CD4-positive, alpha-beta T cell treated with Interferon alpha-2 for 1 hour (primary cell): ENCODE measurements at regions not wholly inside any gene's neighbourhood (a gene's known extent, or its start where the extent isn't known, plus 50 kb on each side); places are given as distances from the start of the nearest gene placed in this dataset.
"Not testable (repeated sequence)": the region's sequence is repeated elsewhere in the genome, so short reads cannot be mapped to it uniquely, and the experiment has no call there.

Experiments
- DNase-seq, 2 donors: peaks; one replicate each; pipeline ENCODE4 v3.0.0-alpha.2; 2020 to 2022

DNA sequence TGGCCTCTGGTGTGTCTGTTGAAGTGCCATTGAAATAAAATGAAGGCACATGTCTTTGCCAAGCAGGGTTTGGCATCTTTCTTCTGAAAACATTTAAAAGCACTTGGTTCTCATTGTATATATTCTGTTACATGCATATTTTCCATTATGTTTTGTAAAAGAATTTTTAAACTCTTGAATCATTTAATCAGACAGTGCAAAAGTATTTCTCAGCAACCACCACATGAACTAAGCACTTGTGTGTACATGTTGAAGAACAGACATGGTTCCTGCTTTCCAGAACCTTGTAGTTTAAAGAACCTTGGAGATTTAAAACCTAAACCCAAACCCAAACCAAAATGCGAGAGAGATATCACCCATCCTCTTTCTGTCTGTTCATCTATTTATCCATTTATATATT, 220.3 kb upstream of the GIMD1 start:
- no peak for DNase-seq

DNA sequence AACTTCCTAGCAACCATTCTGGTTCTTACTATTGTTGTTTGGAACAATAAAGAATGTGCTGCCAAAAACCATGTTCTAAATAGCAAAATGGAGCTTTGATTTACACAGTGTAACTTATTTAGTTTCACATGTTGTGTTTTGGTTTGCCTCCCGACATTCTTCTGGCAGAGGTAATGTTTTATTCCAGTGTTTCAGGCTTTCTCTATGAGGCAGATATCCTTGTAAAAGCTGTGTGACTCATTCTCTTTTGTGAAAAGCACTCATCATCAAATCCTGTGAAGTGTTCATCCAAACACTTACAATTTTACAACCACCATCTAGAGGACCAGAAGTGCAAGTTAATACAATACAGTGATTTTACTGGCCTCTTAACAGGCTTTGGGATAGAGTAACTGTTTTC, 219.0 kb upstream of the GIMD1 start:
- no peak for DNase-seq

DNA sequence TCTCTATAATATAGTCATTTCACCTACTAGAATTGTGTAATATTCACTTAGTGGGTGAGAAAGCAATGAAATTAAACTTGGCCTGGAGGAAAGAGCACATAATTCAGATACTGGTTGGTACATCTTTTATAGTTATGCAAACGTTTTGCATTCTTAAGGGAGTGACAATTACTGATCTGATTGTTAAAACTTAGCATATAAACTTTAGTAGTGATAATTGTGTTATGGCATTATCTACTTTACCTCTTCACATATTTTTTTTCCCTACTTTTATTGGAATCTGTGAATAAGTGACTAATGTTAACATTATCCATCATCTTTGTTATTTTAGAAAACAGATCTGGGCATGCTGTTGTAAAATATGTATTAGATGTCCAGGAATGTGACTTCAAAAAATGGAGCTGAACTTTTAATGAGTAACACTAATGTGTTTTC, 217.4 kb upstream of the GIMD1 start:
- DNase-seq, result no peak

DNA sequence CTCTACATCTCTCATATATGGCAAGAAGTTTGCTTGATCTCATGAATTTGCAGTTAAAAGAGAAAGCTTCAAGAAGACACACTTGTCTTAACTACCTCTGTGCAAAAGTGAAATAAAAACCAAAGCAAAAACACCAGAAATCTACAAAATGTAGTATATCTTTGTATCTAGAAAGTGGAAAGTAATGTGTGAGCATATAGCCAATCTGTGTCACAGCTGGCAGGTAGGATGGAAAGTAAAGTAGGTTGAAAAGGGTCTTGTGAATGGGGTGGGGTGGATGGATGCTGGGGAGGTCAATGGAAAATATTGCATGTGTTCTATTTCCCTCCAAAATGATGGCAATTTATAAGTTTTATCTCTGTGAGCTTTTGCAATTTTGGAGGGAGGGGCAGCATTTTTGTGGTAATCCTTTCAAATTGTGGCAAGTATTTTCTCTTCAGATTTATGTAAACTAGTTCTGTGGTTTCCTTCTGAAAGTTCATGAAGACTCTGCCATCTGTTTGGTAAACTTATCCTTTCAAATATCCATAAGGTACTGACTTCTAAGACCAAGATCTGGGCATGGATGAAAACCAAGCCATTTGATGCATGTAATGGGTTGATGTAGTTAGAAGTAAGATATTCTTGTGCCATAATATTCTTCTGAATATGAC, 215.9 kb upstream of the GIMD1 start:
- DNase-seq, result no peak

DNA sequence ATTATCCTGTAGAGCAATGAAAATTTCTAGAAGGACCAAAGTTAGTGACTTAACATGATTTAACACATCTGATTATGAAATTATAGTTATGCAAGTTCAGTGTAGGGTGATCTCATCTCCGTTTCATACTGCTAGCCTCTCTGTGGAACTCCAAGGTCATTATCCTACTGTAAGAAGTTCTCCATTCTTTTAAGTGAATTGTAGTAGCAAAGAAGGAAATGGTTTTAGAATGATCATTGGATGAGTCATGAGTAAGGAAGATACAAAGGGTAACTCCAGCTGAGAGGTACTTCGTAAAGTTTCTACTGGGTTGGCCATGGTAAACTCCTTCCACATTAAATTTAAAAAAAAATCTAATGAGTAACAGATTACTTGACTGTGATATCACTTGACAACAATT, 215.0 kb upstream of the GIMD1 start:
- DNase-seq, result no peak

DNA sequence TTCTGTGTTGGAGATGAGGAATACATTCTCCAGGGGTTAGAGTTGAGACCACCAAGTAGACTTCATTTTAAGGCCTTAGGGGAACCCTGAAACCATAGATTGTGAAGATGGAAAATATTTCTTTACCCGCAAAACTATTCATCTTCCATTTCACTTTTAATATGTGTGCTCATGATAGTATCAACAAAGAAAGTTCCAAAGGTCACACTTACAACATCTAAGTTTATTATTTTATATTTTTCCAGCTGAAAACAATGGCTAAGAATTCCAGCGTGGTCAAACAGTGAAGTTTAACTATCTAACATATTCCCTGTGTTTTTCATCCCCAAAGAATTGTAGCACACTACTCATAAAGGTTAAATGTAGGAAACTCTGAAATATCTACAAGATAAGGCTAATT, 214.5 kb upstream of the GIMD1 start:
- DNase-seq, result no peak

DNA sequence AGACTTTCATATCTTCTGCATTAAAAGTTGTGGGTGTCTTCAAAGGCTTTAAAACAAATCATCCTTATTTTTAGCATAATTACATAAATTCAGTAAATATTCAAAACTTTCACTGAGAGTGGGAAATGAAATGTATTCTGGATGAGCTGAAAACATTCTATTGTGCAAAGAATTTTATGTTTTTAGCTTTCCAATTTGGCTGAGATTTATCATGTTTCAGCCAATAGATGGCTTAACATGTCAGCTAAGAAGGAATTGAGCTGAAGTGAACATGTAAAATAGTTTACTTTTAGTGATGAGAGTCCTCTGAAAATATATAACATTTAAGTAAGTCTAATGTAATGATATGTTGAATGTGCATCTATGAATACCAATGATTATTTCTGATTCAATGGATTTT, 213.5 kb upstream of the GIMD1 start:
- no peak for DNase-seq

DNA sequence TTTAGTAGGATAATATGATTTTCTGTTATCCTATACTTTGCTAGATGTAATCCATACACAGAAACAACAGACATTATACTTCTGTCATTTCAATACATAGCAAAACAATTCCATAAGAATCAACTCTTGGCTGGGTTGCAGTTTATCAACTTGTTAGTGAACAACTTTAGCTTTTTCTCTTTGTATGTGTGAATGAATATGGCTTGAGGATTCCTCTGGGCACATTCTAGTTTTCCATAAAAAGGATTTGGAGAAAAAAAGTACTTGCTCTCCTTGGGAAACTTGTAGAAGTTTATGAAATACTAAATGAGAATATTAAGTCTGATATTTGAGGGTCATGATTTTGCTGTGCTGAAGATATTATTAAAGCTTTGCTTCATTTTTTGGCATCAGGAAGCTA, 210.7 kb upstream of the GIMD1 start:
- DNase-seq, result no peak

DNA sequence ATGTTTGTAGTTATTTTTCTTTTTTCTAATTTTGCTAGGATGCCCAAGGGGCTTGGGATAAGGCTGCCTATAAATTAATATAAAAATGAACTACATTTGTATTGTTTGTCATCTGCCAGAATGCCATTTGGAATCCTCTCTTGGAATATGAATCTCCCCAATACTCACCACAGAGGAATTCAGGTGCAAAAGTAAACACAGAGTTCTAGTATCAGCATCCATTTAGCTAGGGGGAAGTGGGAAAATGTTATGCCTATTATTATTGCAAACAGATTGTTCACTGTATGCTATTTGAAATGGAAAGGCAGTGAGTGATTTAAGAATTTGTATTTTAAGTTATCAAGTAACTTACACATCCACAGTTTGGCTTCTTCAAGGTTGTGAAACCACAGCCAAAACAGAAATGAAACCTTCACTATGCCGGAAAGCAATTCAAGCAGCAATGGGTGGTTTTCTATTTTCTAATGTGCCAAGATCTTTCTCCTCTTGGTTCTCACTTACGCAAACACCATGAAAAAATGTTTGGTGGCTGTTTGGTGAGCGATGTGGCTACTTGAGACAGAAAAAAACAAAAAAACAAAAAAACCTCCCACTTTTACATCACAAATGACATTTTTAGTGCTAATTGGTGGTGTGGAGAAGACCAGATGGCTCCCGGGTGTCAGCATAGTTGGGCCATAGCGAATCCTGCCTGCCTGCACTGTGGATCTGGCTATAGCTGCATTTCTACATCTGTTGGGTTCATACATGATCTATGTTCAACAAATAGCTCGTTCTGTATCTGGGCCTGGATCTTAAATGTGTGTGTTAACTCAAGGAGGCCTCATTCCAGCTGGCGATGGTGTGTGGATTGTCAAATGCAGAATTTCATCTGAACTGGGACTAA, 200.8 kb upstream of the GIMD1 start:
- no peak for DNase-seq

DNA sequence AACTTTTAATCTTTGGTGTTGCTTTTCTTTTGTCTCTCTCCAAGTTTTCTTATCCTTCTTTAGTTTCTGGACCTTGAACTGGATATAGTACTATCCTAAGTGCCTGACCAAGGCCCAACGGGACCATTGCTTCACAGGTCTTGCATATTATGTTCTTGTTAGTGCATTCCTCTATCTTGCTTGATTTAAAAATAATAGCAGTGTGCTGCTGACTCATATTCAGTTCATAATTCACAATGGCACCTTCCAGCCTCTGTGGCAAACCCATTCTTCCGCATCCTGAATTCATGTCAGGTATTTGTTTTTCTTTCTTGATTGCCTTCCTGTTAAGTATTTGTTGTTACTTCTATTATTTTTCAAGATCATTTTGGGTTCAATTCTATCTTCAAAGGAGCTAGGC, 197.1 kb upstream of the GIMD1 start:
- no peak for DNase-seq

DNA sequence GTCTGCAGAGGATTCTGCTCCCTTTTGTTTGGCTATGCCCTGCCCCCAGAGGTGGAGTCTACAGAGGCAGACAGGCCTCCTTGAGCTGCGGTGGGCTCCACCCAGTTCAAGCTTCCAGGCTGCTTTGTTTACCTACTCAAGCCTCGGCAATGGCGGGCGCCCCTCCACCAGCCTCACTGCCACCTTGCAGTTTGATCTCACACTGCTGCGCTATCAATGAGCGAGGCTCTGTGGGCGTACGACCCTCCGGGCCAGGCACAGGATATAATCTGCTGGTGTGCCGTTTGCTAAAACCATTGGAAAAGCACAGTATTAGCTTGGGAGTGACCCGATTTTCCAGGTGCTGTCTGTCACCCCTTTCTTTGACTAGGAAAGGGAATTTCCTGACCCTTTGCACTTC, 195.1 kb upstream of the GIMD1 start:
- not testable (repeated sequence) for DNase-seq

DNA sequence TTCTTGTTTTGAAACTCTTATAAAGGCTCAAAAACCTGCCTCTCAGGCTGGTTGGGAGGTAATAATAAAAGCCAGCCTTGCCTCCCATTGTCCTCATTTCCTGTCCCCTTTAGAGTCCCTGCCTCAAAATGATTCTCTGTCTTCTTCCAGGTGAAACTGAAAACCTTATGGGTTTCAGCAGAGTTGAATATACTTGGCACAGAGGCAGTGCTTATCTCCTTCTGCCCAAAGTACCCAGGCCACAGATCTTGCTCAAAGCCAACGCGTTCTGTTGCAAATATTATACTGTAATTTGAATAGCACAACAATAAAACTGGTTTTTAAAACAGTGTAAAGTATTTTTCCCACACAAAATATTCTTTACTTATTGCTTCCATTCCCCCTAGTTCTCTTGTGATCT, 183.1 kb upstream of the GIMD1 start:
- DNase-seq, result no peak

DNA sequence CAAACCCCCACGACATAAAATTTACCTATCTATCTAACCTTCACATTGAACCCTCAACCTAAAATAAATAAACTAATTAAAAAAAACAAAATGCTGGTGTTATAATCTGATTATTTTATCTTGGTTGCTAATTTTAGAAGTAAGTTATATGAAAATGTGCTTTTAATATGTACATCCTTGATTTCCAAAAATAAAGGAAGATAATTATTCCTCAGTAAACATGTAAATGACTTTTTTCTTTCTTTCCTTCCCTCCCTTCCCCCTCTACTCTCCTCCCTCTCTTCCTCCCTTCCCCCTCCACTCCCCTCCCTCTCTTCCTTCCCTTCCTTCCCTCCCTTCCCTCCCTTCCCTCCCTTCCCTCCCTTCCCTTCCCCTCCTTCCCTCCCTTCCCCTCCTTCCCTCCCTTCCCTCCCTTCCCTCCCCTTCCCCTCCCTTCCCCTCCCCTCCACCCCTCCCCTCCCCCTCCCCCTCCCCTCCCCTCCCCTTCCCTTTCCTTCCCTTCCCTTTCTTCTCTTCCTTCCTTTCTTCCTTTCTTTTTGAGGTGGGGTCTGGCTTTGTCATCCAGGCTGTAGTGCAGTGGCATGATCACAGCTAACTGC, 180.0 kb upstream of the GIMD1 start:
- no peak for DNase-seq

DNA sequence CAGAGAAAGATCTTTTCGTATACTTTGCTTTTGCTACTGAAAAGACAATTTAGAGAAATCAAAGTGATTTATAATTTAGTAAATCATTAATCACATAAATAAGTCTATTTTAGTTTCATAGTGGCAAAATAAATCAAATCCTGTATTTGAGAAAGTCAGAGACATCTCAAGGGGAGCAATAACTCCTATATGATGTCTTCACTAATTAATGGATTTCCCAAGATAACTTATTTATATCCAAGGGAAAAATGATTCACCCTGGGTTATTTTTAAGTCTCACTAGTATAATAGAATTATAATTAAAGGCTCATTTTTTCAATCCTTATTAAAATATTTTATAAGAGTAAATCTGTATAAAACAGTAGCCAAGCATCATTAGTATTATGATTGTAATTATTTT, 177.8 kb upstream of the GIMD1 start:
- DNase-seq, result no peak

DNA sequence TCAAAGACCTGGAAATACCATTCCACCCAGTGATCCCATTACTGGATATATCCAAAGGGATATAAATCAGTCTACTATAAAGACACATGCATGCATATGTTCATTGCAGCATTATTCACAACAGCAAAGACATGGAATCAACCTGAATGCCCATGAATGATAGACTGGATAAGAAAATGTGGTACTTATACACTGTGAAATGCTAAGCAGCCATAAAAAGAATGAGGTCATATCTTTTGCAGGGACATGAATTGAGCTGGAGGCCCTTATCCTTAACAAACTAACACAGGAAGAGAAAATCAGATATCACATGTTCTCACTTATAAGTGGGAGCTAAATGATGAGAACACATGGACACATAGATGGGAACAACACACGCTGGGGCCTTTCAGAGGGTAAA, 174.0 kb upstream of the GIMD1 start:
- not testable (repeated sequence) for DNase-seq

DNA sequence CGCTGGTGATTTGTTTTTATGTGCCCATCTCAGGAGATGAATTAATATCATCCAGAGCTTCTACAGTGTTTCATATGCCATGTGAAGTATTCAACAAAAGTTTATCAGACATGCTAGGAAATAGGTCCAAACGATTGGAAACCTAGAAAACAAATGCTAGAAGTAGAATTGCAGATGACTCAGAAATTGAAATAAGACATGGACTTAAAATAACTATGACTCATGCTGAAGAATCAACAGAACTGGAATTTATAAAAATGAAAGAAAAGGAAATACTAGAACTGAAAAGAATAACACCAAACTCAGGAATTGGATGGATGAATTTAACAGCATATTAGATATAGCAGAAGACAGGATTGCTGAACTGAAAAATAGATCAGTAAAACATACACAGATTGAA, 172.7 kb upstream of the GIMD1 start:
- DNase-seq, result no peak

DNA sequence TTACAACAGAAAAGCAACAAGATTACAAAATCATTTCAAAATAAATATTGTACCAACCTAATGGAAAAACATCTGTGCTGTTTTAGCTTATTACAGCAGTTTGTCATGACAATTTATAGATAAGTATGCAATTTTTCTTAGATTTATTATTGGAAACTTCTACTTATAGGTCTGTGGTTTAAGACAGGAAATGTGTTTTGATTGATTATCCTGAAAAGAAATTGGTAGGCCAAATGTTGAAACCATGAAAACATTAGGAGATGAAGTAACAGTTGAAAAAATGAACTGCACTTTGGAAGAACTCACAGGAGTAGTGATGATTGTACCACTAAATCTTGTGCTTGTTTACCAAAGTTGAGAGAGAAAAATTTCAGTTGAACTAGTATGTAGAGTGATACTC, 162.2 kb upstream of the GIMD1 start:
- DNase-seq, result no peak

DNA sequence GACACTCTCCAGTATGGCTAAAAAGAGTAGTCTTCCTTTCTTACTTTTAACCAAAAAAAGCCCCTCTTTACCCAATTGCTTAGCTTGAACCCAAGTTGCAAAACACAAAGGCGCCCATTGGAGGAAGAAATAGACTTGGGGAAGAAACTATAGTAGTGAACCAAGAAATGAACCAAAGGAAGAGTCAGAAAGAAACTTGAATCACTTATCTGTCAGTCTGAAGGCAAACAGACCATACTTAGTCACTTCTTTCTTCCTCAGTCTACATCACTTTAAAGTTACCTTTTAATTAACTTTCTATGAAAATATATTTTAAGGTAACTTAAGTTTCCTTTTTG, 161.4 kb upstream of the GIMD1 start:
- DNase-seq, result no peak

DNA sequence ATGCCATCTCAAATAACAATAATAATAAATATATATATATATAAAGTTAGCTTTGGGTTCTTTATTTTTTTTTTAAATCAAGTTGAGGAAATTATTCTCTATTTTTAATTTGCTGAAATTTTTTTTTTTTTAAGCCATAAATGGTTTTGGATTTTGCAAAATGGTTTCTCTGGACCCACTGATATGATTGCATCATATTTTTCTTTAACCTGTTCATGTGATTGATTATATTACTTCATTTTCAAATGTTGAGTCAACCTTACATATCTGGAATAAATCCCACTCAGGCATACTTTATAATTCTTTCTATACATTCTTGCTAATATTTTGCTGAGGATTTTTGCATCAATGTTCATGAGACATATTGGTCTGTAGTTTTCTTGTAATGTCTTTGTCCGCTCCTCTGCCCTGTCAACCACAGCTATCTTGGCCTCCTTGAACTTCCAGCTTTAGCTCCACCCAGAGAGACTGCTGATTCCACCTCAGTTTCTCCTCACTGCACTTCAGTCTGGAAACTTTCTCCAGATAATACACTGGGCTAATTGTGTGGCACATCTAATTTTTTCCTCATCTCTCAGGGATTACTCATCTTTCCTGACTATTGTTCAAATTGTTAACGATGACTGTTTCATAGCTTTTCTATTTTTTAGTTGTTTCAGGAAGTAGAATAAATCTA, 160.9 kb upstream of the GIMD1 start:
- DNase-seq, result no peak

DNA sequence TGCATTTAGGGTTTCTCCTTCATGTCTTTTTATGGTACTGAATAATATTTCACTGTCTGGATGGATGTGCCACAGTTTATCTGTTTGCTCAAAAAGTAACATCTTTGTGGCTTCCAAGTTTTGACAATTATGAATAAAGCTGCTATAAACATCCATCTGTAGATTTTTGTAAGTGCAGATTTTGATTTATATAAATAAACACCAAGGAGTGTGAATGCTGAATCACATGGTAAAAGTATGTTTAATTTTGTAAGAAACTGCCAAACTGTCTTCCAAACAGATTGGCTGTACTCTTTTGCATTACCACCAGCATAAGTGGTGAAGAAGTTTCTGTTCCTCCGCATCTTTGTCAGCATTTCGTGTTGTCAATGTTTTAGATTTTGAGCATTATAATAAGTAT, 158.7 kb upstream of the GIMD1 start:
- DNase-seq, result no peak

DNA sequence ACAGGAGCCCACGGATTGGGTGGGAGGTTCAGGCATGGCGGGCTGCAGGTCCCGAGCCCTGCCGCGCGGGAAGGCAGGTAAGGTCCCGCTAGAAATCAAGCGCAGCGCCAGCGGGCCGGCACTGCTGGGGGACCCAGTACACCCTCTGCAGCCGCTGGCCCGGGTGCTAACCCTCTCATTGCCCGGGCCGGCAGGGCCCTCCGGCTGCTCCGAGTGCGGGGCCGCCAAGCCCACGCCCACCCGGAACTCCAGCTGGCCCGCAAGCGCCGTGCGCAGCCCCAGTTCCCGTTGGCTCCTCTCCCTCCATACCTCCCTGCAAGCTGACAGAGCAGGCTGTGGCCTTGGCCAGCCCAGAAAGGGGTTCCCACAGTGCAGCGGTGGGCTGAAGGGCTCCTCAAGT, 156.8 kb upstream of the GIMD1 start:
- not testable (repeated sequence) for DNase-seq

DNA sequence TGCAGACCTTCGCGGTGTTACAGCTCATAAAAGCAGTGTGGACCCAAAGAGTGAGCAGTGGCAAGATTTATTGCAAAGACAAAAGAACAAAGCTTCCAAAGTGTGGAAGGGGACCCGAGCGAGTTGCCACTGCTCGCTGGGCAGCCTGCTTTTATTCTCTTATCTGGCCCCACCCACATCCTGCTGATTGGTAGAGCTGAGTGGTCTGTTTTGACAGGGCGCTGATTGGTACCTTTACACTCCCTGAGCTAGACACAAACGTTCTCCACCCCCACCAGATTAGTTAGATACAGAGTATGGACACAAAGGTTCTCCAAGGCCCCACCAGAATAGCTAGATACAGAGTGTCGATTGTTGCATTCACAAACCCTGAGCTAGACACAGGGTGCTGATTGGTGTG, 156.2 kb upstream of the GIMD1 start:
- DNase-seq, result not testable (repeated sequence)

DNA sequence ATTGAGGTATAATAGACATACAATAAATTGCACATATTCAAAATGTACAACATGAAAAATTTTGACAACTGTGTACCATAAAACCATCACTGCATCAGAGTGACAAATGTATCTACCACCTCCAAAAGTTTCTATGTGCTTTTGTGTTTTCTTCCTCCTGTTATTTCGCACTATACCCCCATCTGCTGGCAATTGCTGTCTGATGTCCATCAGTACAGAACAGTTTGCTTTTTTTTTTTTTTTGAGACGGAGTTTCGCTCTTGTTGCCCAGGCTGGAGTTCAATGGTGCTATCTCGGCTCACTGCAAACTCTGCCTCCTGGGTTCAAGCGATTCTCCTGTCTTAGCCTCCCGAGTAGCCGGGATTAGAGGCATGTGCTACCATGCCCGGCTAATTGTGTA, 154.3 kb upstream of the GIMD1 start:
- no peak for DNase-seq

DNA sequence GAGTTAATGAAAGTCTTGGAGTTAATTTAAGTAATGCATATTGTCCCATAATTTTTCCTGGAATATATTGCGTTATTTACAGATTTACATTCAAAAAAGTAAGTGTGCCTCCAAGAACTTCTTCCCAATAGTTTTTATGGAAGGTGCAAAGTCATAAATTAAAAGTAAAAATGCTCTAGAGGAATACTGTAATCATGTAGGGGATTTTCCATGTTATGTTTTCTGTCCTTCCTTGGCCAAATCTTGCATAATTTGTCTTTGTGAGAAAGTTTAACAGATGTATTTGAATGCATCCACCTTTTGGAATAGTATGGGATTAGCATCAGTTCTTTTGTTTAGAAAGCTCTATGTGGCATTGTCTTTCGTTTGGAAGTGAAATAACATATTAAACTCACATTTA, 144.1 kb upstream of the GIMD1 start:
- DNase-seq, result no peak
